HG03460 (cell line): ENCODE measurements at regions not wholly inside any gene's neighbourhood (a gene's known extent, or its start where the extent isn't known, plus 50 kb on each side); places are given as distances from the start of the nearest gene placed in this dataset.

ENCODE experiments used
- ATAC-seq: cut with Tn5 transposase; IDR thresholded peaks from one replicate; pipeline ENCODE4 v1.9.1; 2021; ENCODE audit not compliant: unreplicated experiment

GRCh38 chr12:60308366-60308991 lies 712.6 kb downstream of the SLC16A7 start:
- no peak for ATAC-seq

DNA sequence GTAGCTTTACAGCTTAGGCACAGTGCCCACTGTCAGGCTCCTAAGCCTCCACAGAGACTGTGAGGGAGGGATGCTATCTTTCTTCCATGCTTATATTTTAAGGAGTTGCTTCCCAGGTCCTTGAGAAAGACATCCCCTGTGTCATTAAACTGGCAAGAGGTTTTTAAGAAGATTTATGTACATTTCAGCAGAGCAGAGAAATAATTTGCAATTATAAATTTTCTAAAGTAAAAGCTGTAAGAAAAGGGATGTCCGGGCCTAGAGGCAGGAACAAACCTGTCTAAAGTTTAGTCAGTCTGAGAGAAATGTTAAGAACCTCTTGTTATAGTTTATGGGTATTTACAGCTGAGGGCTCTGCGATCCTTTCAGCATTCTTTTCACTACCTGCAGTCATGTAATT lies 716.1 kb downstream of the SLC16A7 start:
- ATAC-seq, result no peak

- no peak for ATAC-seq
Observed at GRCh38 chr12:60317361-60317760, 721.5 kb downstream of the SLC16A7 start.

- no peak for ATAC-seq
Observed at GRCh38 chr12:60324746-60325145, 728.9 kb downstream of the SLC16A7 start.

- ATAC-seq, result no peak
Observed at GRCh38 chr12:60333461-60333860, 737.6 kb downstream of the SLC16A7 start.

GRCh38 chr12:60335745-60336144 lies 739.9 kb downstream of the SLC16A7 start:
- no peak for ATAC-seq

DNA sequence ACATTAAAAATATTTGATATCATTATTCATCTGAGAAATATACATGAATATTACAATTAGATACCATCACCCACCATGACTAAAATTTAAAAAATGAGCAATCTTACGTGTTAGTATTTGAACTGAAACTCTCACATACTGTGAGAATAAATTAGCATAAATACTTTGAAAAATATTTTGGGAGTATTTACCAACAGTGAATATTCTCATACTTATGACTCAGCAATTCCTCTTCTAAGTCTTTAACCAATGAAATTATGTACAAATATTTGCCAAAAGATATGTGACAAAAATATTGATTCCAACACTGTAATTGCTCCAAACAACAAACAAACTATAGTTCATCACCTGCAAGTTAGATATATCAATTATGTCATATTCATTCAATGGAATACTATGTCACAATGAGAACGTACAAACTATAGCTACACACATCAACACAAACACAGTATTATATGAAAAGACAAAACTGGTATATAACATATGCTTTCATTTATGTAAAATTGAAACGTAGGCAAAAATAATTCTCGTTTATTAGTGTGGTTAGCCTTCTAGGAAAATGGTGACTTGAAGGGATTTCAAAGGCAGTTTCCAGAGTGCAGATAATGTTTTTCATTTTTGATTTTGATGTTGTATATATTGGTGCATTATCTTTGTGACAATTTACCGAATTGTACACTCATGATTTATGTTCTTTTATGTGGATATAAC lies 742.2 kb downstream of the SLC16A7 start:
- ATAC-seq, result no peak

DNA sequence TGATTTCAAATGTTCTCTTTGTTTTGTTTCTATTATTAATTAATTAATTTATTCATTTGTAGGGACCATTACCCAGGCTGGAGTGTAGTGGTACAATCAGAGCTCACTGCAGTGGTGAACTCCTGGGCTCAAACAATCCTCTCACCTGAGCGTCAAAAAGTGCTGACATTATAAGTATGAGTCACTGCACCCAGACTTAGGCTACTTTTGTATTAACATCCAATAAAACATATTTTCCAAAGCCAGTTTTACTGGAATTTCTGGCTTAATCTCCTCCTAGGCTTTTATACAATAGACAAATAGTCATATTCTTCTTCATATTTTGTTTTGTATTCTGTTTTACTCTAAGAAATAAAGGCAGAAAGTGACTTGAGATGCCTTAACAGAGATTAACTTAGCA lies 749.6 kb downstream of the SLC16A7 start:
- ATAC-seq, result no peak

DNA sequence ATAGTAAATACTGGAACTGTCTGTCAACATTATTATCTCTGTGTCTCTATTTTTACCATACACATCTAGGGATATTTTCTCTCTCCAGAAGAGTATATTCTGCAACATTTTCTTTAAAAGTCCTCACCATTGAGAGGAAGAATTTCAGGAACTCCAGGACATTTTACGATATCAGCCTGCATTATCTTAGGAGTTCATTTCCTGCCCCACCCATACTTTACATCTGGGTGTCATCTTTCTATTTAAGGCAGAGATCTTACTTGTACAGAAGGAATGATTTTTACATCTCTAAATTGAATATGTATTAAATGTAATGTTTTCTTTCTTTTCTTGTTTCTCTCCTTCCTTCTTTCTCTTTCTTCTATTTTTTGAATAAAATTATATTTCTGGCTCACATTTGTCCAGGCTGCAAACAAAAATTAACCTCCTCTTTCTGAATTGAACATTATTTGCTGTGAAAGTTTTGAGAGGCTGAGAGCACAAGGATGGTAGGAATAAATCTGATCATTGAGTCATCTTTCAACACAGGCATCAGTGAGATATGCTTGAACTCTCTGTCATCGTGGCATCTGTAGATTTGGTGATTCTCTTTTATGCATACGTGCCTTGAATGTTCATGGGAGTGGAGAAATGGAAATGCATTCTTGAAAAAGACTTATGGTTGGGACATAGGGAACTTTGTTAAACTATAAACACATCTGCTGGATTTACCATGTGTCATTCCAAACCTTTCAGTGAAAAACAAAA lies 753.6 kb downstream of the SLC16A7 start:
- no peak for ATAC-seq

- ATAC-seq, result no peak
Observed at GRCh38 chr12:60387356-60387755, 791.5 kb downstream of the SLC16A7 start.

GRCh38 chr12:60391051-60391450 lies 795.2 kb downstream of the SLC16A7 start:
- ATAC-seq, result no peak

DNA sequence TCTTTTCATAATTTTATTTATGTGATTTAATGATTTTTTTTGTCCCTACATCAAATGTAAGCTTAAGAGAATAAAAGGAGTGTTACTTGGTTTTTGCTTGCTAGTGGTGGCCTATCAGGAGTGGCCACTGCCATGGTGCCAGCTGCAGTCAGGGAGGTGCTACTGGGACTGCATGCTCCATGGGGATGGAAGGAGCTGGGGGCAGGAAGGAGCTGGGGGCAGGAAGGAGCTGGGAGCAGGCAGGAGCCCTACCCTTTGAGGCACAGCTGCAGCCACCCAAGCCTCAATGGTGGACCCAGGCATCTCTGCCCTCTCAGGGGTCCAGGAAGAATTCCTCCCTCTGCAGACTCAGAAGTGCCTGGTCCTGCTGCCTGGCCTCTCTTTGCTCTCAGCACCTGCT lies 796.0 kb downstream of the SLC16A7 start:
- ATAC-seq, result no peak

DNA sequence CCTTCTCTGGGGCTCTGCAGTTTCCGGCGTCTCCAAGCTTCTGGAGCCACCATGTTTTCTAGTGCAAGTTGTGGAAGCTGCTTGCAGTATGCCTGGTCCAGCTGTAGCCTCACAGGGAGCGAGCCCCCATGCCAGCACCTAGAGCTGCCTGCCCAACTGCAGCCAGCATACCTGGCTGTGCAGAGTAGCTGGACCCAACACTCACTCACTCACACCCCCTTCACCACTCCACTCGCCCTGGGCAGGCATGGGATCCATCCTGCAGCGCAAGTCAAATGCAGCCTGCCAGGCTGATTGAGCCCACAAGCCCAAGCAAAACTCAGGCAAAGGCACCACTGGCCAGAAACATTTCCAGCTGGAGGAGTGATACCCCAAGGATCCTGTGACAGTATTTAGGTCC lies 797.3 kb downstream of the SLC16A7 start:
- no peak for ATAC-seq

DNA sequence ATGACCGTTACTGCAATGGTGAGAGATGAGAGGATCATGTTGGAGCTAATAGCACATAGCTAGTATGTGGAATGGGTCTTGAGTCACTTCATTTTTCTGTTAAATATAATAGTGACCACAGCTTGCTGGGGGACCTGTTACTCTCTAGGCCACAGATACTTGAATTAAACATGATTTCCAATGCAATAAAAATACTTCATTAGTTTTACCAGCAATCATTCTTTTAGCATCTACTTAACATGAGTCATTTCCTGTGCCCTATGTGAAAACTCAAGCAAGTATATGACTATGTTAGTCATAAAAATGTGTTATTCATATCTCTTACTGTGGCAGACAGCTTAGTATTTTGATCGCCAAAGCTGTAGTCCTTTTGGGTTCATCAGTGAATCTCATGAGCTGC lies 798.8 kb downstream of the SLC16A7 start:
- ATAC-seq, result no peak

- ATAC-seq, result no peak
Observed at GRCh38 chr12:60398547-60398946, 802.7 kb downstream of the SLC16A7 start.

DNA sequence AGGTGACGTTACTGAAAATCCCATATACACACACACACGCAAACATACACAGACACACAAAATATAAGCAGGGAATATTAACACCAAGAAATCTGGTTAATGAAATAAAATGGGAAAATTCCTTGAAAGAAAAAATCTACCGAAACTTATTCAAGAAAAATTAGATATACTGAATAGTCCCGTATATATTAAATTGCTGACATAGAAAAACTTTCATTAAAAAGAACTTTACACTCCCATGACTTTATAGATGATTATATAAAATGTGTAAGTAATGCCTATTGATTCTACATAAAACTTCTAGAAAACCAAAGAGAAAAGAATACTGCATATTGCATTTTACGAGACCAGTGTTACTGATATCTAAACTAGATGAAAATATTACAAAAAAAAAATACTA lies 803.2 kb downstream of the SLC16A7 start:
- no peak for ATAC-seq

DNA sequence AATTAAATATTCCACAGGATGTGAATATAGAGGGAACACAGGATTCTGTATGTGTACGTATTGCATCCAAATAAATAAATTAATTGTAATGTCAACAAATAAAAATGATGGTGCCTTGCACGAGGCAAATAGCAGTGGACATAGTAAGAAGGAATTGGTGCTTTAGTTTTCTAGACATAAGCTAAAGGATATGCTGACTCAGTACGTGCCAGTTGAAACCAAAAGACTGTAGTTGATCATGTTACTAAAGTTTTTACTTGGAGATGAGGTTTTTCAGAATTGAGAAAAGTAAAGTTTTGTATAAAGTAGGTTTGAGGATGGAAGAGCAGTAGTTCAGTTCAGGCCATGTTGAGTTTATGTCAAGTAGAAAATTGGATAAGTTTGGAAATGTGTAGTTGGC lies 807.2 kb downstream of the SLC16A7 start:
- ATAC-seq, result no peak

- no peak for ATAC-seq
Observed at GRCh38 chr12:60415351-60415750, 819.5 kb downstream of the SLC16A7 start.

DNA sequence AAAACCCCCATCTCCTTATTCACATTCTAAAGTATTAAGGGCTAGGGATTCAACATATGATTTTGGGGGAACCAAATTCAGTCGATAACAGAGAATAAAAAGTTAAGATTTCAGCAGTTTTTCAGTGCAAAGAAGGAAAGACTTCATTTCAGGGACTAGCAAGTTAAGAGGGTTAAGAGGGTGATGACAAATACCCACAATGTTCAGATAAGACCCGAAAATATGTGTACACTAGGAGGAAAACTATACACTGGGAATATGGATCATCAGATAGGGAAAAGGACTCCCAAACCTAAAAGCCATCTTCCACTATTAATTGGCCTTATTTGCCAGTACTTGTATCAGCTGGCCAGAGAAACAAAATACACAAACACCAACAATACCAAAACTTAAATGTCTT lies 824.2 kb downstream of the SLC16A7 start:
- no peak for ATAC-seq

GRCh38 chr12:60421741-60422140 lies 825.9 kb downstream of the SLC16A7 start:
- no peak for ATAC-seq

DNA sequence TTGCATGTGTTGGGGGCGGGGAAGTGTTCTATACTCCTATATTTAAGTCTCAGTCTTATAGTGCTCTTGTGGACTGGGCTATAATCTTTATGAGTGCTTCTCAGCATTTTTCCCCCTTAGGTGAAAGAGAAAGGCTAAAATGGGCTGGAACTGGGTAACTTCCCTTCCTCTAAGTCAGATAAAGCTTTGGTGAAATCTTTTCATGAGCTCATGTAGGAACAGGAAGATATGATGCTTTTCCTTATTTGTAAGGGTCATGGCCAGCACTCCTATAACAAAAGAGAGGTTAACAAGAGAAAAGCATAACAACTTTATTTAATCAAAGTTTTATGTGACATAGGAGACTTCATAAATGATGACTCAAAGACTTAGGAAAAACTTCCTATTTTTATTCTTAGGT lies 841.5 kb downstream of the SLC16A7 start:
- no peak for ATAC-seq

GRCh38 chr12:60441577-60441976 lies 845.7 kb downstream of the SLC16A7 start:
- ATAC-seq, result no peak
